Urinary bladder (tissue), 3 donors: ENCODE measurements at regions not wholly inside any gene's neighbourhood (a gene's known extent, or its start where the extent isn't known, plus 50 kb on each side); places are given as distances from the start of the nearest gene placed in this dataset.

ENCODE experiments used
- DNase-seq: peaks from one replicate; pipeline ENCODE4 v3.0.0-alpha.2; 2015; ENCODE audit errors: extremely low spot score
- H3K27ac ChIP-seq: one replicate; pipeline ENCODE4 v1.5.1; 2013; ENCODE audit warnings: low read depth, mild to moderate bottlenecking, moderate library complexity
- H3K36me3 ChIP-seq: one replicate; pipeline ENCODE4 v1.6.1; 2013; ENCODE audit warnings: mild to moderate bottlenecking, moderate library complexity; ENCODE audit not compliant: insufficient read depth
- H3K4me1 ChIP-seq: one replicate; pipeline ENCODE4 v1.6.1; 2013; ENCODE audit warnings: mild to moderate bottlenecking, moderate library complexity; ENCODE audit not compliant: insufficient read depth
- H3K4me3 ChIP-seq: one replicate; pipeline ENCODE4 v1.5.1; 2013; ENCODE audit warnings: low read depth, low read length
- WGBS: extraction: QIAGEN DNeasy Blood & Tissue Kit; methylation state at CpG from one replicate; pipeline ENCODE4 v1.1.7; 2013; 5-methylcytosine and 5-hydroxymethylcytosine counted together
- donor health status: healthy with polysubstance abuse.
- donor health status: healthy.

- Histone ChIP-seq H3K4me1 (no peaks in the 10 kb centered on the region), H3K36me3 (no peaks in the 10 kb centered on the region), H3K27ac (no peak overlapping the region), H3K4me3 (no peak overlapping the region)
- WGBS: 84% methylated on average over 4 of the region's 4 CpGs
- DNase-seq: no peak
These were observed 204.2 kb downstream of the BMP7 start for GRCh38 chr20:57062241-57062640.

- WGBS: 82% methylated on average over 8 of the region's 8 CpGs
- DNase-seq: no peak
- Histone ChIP-seq H3K4me3 (no peak overlapping the region), H3K27ac (no peak overlapping the region), H3K4me1 (no peaks in the 10 kb centered on the region), H3K36me3 (no peaks in the 10 kb centered on the region)
These were observed 203.7 kb downstream of the BMP7 start for GRCh38 chr20:57062696-57063270.

- Histone ChIP-seq H3K4me1 (no peaks in the 10 kb centered on the region), H3K4me3 (no peak overlapping the region), H3K36me3 (no peaks in the 10 kb centered on the region), H3K27ac (no peak overlapping the region)
- no peak for DNase-seq
- 84% methylated on average over 5 of the region's 5 CpGs for WGBS
These were observed 201.6 kb downstream of the BMP7 start for GRCh38 chr20:57064836-57065235.

GRCh38 chr20:57065646-57066045 is 200.8 kb downstream of the BMP7 start:
- H3K4me3 ChIP-seq: no peak overlapping the region
- no peaks in the 10 kb centered on the region for H3K4me1 ChIP-seq
- DNase-seq: no peak
- 24% methylated on average over 7 of the region's 7 CpGs for WGBS
- no peak overlapping the region for H3K27ac ChIP-seq
- no peaks in the 10 kb centered on the region for H3K36me3 ChIP-seq

- WGBS: 69% methylated on average over 11 of the region's 11 CpGs
- Histone ChIP-seq H3K36me3 (no peaks in the 10 kb centered on the region), H3K4me1 (no peaks in the 10 kb centered on the region), H3K4me3 (no peak overlapping the region), H3K27ac (no peak overlapping the region)
- DNase-seq: no peak
These were observed 200.1 kb downstream of the BMP7 start for GRCh38 chr20:57066126-57066900.

- WGBS: 66% methylated on average over 8 of the region's 8 CpGs
- Histone ChIP-seq H3K36me3 (no peaks in the 10 kb centered on the region), H3K4me3 (no peak overlapping the region), H3K4me1 (no peaks in the 10 kb centered on the region), H3K27ac (no peak overlapping the region)
- no peak for DNase-seq
These were observed 197.0 kb downstream of the BMP7 start for GRCh38 chr20:57069442-57069841.

- no peak for DNase-seq
- no peak overlapping the region for H3K27ac ChIP-seq
- WGBS: 79% methylated on average over 1 of the region's 1 CpG
These were observed 196.1 kb downstream of the BMP7 start for GRCh38 chr20:57070296-57070695.

GRCh38 chr20:57071283-57071731 is 195.1 kb downstream of the BMP7 start:
- 11% methylated on average over 14 of the region's 14 CpGs for WGBS
- H3K4me1 ChIP-seq: no peaks in the 10 kb centered on the region
- H3K4me3 ChIP-seq: no peak overlapping the region
- H3K36me3 ChIP-seq: no peaks in the 10 kb centered on the region
- H3K27ac ChIP-seq: no peak overlapping the region
- no peak for DNase-seq

More at GRCh38 chr20:57070296-57070695, 196.1 kb downstream of the BMP7 start:
- Histone ChIP-seq H3K4me3 (no peak overlapping the region), H3K36me3 (no peaks in the 10 kb centered on the region), H3K4me1 (no peaks in the 10 kb centered on the region)

- Histone ChIP-seq H3K36me3 (no peaks in the 10 kb centered on the region), H3K27ac (no peak overlapping the region), H3K4me3 (no peak overlapping the region), H3K4me1 (no peaks in the 10 kb centered on the region)
- WGBS: 44% methylated on average over 8 of the region's 8 CpGs
- no peak for DNase-seq
These were observed 194.4 kb downstream of the BMP7 start for GRCh38 chr20:57071954-57072583.

- Histone ChIP-seq H3K4me1 (no peaks in the 10 kb centered on the region), H3K36me3 (no peaks in the 10 kb centered on the region), H3K27ac (no peak overlapping the region), H3K4me3 (no peak overlapping the region)
- DNase-seq: no peak
- whole genome bisulfite sequencing: 49% methylated on average over 8 of the region's 8 CpGs
These were observed 193.0 kb downstream of the BMP7 start for GRCh38 chr20:57073402-57073801.

- H3K36me3 ChIP-seq: no peaks in the 10 kb centered on the region
- DNase-seq: no peak
- H3K4me1 ChIP-seq: no peaks in the 10 kb centered on the region
- 75% methylated on average over 12 of the region's 12 CpGs for WGBS
- no peak overlapping the region for H3K27ac ChIP-seq
- H3K4me3 ChIP-seq: no peak overlapping the region
These were observed 192.1 kb downstream of the BMP7 start for GRCh38 chr20:57074386-57074785.

- DNase-seq: no peak
- Histone ChIP-seq H3K4me1 (no peaks in the 10 kb centered on the region), H3K36me3 (no peaks in the 10 kb centered on the region), H3K4me3 (no peak overlapping the region), H3K27ac (no peak overlapping the region)
- 80% methylated on average over 5 of the region's 5 CpGs for WGBS
These were observed 191.3 kb downstream of the BMP7 start for GRCh38 chr20:57075181-57075580.

GRCh38 chr20:57075603-57076002 is 190.8 kb downstream of the BMP7 start:
- H3K4me3 ChIP-seq: no peak overlapping the region
- H3K27ac ChIP-seq: no peak overlapping the region
- H3K36me3 ChIP-seq: no peaks in the 10 kb centered on the region
- no peak for DNase-seq
- no peaks in the 10 kb centered on the region for H3K4me1 ChIP-seq

GRCh38 chr20:57076152-57076652 is 190.2 kb downstream of the BMP7 start:
- no peak overlapping the region for H3K27ac ChIP-seq
- WGBS: 75% methylated on average over 11 of the region's 11 CpGs
- no peaks in the 10 kb centered on the region for H3K36me3 ChIP-seq
- H3K4me1 ChIP-seq: no peaks in the 10 kb centered on the region
- no peak for DNase-seq
- H3K4me3 ChIP-seq: no peak overlapping the region
